Stomach smooth muscle (tissue), 2 donors: ENCODE measurements at regions not wholly inside any gene's neighbourhood (a gene's known extent, or its start where the extent isn't known, plus 50 kb on each side); places are given as distances from the start of the nearest gene placed in this dataset.
A peak's percentile ranks its signal among the peaks of the same experiment; 100 is the strongest.

Source experiments
- H3K27ac ChIP-seq: one replicate; pipeline ENCODE4 v1.7.0; 2013; ENCODE audit warnings: mild to moderate bottlenecking, low read length, inconsistent platforms
- H3K27me3 ChIP-seq, 2 donors: one replicate each; pipeline ENCODE4 v1.7.0; 2013; ENCODE audit warnings: low read length in 2 of 2; ENCODE audit not compliant: insufficient read depth in 2 of 2, control insufficient read depth in 1 of 2
- H3K36me3 ChIP-seq, 2 donors: one replicate each; pipeline ENCODE4 v1.7.0; 2013; ENCODE audit warnings: low read length in 2 of 2; ENCODE audit not compliant: control insufficient read depth in 2 of 2, insufficient read depth in 2 of 2
- H3K4me1 ChIP-seq: one replicate; pipeline ENCODE4 v1.7.0; 2013; ENCODE audit warnings: low read length; ENCODE audit not compliant: control insufficient read depth, insufficient read depth
- H3K4me3 ChIP-seq, 2 donors: one replicate each; pipeline ENCODE4 v1.7.0; 2013; ENCODE audit warnings: low read length in 2 of 2
- H3K9ac ChIP-seq, 2 donors: one replicate each; pipeline ENCODE4 v1.7.0; 2013; ENCODE audit warnings: low read length in 2 of 2, mild to moderate bottlenecking in 1 of 2
- H3K9me3 ChIP-seq, 2 donors: one replicate each; pipeline ENCODE4 v1.7.0; 2013; ENCODE audit warnings: low read length in 2 of 2; ENCODE audit not compliant: control insufficient read depth in 2 of 2
- donor health status: healthy.
- donor health status: Pancreatic carcinoma.

- Histone ChIP-seq H3K36me3 (no peaks in the 10 kb centered on the region), H3K4me3 (no peak overlapping the region), H3K4me1 (no peaks in the 10 kb centered on the region), H3K27me3 (no peaks in the 10 kb centered on the region), H3K27ac (no peak overlapping the region), H3K9ac (no peak overlapping the region), H3K9me3 (no peaks in the 10 kb centered on the region)
Measured at GRCh38 chr2:88860421-88861075, 169.1 kb downstream of the RPIA start.

- Histone ChIP-seq H3K4me3 (no peak overlapping the region), H3K4me1 (no peaks in the 10 kb centered on the region), H3K27ac (no peak overlapping the region), H3K9me3 (no peaks in the 10 kb centered on the region), H3K36me3 (no peaks in the 10 kb centered on the region), H3K9ac (no peak overlapping the region), H3K27me3 (peaks cover 3 to 4% of the 10 kb centered on the region in 2 donors)
Measured at GRCh38 chr2:88865801-88866371, 174.4 kb downstream of the RPIA start.

GRCh38 chr2:88866756-88867155 lies 175.3 kb downstream of the RPIA start:
- Histone ChIP-seq H3K4me1 (no peaks in the 10 kb centered on the region), H3K4me3 (no peak overlapping the region), H3K9ac (no peak overlapping the region), H3K27me3 (peaks cover 5 to 10% of the 10 kb centered on the region in 2 donors), H3K9me3 (no peaks in the 10 kb centered on the region), H3K27ac (no peak overlapping the region), H3K36me3 (no peaks in the 10 kb centered on the region)

GRCh38 chr2:88868861-88869260 lies 177.4 kb downstream of the RPIA start:
- Histone ChIP-seq H3K9ac (no peak overlapping the region), H3K36me3 (no peaks in the 10 kb centered on the region), H3K27me3 (peaks cover 5 to 10% of the 10 kb centered on the region in 2 donors), H3K27ac (no peak overlapping the region), H3K9me3 (no peaks in the 10 kb centered on the region), H3K4me1 (no peaks in the 10 kb centered on the region), H3K4me3 (no peak overlapping the region)

GRCh38 chr2:88870267-88870839 lies 178.9 kb downstream of the RPIA start:
- Histone ChIP-seq H3K4me3 (no peak overlapping the region), H3K27me3 (peaks cover 5 to 10% of the 10 kb centered on the region in 2 donors), H3K9me3 (no peaks in the 10 kb centered on the region), H3K36me3 (no peaks in the 10 kb centered on the region), H3K4me1 (no peaks in the 10 kb centered on the region), H3K27ac (no peak overlapping the region), H3K9ac (no peak overlapping the region)

- Histone ChIP-seq H3K4me1 (no peaks in the 10 kb centered on the region), H3K9me3 (no peaks in the 10 kb centered on the region), H3K27ac (no peak overlapping the region), H3K27me3 (peaks cover 5 to 6% of the 10 kb centered on the region in 2 donors), H3K36me3 (no peaks in the 10 kb centered on the region), H3K4me3 (no peak overlapping the region), H3K9ac (no peak overlapping the region)
Measured at GRCh38 chr2:88871336-88871735, 179.9 kb downstream of the RPIA start.

GRCh38 chr2:88873620-88874019 lies 182.1 kb downstream of the RPIA start:
- Histone ChIP-seq H3K4me3 (no peak overlapping the region), H3K9me3 (no peaks in the 10 kb centered on the region), H3K36me3 (no peaks in the 10 kb centered on the region), H3K27me3 (peaks cover 5 to 6% of the 10 kb centered on the region in 2 donors), H3K27ac (no peak overlapping the region), H3K9ac (no peak overlapping the region), H3K4me1 (no peaks in the 10 kb centered on the region)

- Histone ChIP-seq H3K27ac (no peak overlapping the region), H3K36me3 (no peaks in the 10 kb centered on the region), H3K4me1 (no peaks in the 10 kb centered on the region), H3K4me3 (no peak overlapping the region), H3K9ac (no peak overlapping the region), H3K27me3 (peaks cover 4 to 6% of the 10 kb centered on the region in 2 donors), H3K9me3 (no peaks in the 10 kb centered on the region)
Measured at GRCh38 chr2:88874063-88874657, 182.7 kb downstream of the RPIA start.

GRCh38 chr2:88875736-88876135 lies 184.3 kb downstream of the RPIA start:
- Histone ChIP-seq H3K9ac (no peak overlapping the region), H3K4me1 (no peaks in the 10 kb centered on the region), H3K27ac (no peak overlapping the region), H3K4me3 (no peak overlapping the region), H3K36me3 (no peaks in the 10 kb centered on the region), H3K27me3 (peaks cover 5 to 6% of the 10 kb centered on the region in 2 donors), H3K9me3 (no peaks in the 10 kb centered on the region)

- Histone ChIP-seq H3K9ac (no peak overlapping the region), H3K36me3 (no peaks in the 10 kb centered on the region), H3K4me3 (peak overlapping the region; percentile 15 to 59), H3K4me1 (no peaks in the 10 kb centered on the region), H3K9me3 (no peaks in the 10 kb centered on the region), H3K27me3 (peaks cover 0 to 3% of the 10 kb centered on the region in 2 donors), H3K27ac (no peak overlapping the region)
Measured at GRCh38 chr2:88880441-88880953, 189.0 kb downstream of the RPIA start.
